HG03066 (cell line): ENCODE measurements at regions not wholly inside any gene's neighbourhood (a gene's known extent, or its start where the extent isn't known, plus 50 kb on each side); places are given as distances from the start of the nearest gene placed in this dataset.
"Not testable (repeated sequence)": the region's sequence is repeated elsewhere in the genome, so short reads cannot be mapped to it uniquely, and the experiment has no call there.

ENCODE experiments used
- ATAC-seq: cut with Tn5 transposase; IDR thresholded peaks from one replicate; pipeline ENCODE4 v1.9.1; 2021; ENCODE audit warnings: low read depth; ENCODE audit not compliant: unreplicated experiment

GRCh38 chr3:124043023-124043422, 51.1 kb upstream of the ROPN1 start:
- no peak for ATAC-seq

DNA sequence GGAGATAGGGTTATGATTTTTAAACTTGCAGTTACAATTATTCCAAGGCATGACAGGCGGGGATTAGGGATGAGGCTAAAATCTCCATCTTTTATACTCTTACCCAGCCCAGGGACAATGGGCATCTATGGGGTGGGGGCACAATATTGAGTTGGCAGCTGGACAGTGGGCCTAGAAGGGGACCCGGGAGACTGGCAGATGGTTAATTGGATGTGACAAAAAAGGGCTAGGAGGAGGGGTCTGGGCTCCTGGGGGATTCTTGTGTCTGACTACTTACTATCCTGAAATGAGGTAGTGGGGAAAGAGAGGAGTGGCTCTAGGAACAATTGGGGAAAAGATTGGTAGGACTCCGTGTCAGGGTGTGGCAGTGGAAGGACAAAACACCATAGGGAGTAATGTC, 53.0 kb upstream of the ROPN1 start:
- ATAC-seq, result no peak

GRCh38 chr3:124048967-124049798, 57.3 kb upstream of the ROPN1 start:
- no peak for ATAC-seq

DNA sequence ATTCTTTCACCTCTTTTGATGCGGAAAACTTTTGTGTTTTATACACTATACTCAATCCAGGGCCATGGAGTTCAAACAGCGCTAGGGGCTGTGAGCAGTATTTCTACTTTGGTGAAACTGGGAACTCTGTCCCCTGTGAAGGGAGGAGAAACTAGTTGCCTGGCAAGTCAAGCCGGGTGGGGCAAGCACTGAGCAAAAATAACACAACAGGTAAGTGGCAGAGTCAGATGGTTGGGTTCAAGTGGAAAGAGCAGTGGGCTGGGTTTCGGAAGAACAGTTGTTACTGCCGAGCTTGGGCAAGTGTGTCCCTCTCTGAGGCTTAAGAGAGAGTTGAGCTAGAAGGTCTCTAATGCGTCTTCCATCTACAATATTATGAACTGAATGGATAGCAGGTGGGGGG, 59.7 kb upstream of the ROPN1 start:
- ATAC-seq, result no peak

DNA sequence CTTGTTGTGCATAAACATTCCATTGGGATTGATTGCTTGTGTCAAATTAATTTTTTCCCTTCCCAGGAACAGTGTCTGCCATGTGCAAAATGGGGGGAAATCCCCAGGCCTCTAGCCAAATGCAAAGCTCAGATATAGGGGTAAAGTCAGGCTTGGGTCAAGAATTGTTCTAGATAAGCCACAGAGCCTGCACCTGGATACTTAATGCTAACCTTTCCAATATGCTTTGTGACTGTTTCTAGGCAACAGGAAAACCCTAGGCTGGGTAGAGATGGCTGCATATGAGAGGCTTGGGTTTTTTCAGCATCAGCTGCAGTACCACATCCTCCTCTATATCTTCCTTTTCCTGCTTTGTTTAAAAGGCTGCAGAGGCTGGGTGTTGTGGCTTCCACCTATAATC, 61.9 kb upstream of the ROPN1 start:
- ATAC-seq, result no peak

GRCh38 chr3:124056846-124057245, 64.9 kb upstream of the ROPN1 start:
- no peak for ATAC-seq

DNA sequence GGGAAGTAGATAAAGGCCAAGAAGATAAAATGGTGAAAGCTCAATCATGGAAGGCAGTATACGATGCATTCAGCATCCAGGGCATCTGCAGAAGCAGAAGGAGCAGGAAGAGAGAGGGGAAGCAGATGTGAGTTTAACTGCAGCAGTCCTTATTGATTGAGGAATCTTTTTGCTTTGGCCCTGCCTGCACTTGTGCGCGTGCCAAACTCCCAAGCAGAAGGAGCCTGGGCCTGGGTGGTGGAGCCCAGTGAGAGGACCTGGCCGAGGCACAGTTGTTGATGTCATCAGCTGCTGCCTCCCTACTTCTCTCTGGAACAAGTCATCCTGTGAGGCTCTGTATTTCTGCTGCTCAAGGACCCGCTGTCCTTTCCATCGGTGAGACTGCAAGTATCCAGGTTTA, 65.5 kb upstream of the ROPN1 start:
- ATAC-seq, result no peak

DNA sequence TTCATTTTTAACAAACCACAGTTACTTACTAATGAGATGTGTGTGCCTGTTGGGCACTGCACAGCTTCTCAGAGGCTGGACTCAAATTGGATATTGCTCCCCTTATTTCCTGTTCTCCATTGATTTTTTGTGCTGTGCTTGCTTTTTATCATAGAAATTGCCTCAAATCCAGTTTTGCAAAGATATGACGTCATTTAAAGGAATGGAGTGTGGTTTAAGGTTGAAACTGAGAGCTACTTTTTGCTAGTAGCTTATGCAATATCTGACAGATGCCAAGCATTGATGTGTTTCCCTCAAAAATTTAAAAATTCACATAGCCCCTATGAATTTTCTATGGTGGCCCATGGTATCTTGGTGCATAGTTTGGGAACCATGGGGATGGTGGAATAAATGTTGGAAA, 67.7 kb upstream of the ROPN1 start:
- ATAC-seq, result no peak

DNA sequence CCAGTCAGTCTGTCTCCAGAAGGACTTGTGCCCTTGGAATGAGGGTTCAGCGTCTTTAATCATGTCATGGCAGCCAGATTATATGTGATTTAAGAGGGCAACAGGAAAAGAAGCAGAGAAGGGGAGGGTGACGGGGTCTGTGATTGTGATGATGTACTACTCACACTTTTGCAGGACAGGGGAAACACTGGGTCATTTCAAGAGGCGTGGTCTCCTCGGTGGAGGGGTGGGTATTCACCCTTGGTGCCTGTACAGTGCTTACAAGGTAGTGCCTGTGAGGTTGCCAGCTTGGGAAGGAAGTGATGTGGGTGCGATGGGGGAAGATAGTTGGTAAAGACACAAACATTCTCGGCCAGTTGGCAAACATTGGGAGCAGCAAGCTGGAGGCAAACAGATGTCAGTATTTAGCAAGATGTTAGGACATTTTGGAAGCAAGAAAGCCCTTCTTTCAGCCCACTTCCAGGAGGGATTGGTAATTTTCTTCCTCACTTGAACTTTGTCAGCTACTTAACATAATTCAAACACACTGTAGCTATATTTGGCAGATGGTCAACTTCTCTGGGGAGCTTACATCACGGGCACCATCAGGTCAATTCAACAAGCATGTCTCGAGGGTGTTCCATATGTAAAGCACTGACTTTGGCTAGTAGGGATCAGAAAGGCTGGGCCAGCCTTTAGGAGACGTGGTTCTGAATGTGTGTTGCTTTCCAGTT, 71.4 kb upstream of the ROPN1 start:
- ATAC-seq, result no peak

GRCh38 chr3:124064050-124064449, 72.1 kb upstream of the ROPN1 start:
- no peak for ATAC-seq

GRCh38 chr3:124066543-124066942, 74.6 kb upstream of the ROPN1 start:
- ATAC-seq, result not testable (repeated sequence)

DNA sequence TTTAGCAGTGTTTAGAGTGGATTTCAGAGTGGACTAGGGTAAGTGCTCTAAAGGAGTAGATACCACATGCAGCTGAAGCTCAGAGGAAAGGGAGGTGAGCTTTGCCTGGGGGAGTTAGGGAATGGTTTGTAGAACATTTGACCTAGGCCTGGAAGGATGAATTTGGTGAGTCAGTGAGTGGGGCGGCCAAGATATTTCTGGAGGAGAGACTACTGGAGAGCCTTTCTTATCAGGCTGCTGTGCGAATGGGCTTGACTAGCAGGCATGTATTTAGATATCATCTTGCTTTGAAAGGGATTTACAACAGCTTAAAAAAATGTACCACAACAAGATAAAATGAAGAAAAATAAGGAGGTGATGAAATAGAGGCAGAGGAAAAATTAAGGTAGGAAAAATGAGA, 77.8 kb upstream of the ROPN1 start:
- not testable (repeated sequence) for ATAC-seq

GRCh38 chr3:124075090-124075489, 83.2 kb upstream of the ROPN1 start:
- ATAC-seq, result not testable (repeated sequence)

- ATAC-seq, result no peak
These were observed 83.8 kb upstream of the ROPN1 start for GRCh38 chr3:124075753-124076152.

DNA sequence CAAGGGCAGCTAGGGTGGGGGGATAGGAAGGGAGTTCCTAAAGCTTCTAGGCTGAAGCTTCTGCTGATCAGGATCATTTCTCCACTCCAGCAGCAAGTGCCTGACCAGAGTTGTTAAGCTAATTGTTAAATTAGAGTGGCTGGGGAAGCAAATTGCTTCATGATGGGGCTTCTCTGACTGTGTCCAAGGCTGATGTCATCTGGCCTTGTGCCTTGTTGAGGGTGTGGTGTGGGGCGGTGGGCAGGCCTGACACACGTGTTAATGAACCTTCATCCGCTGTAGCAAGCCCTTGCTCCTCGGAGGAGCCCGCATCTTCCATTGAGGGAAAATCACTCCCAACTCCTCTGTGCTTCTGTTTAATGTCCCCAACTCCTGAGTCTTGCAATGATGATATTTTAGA, 84.3 kb upstream of the ROPN1 start:
- no peak for ATAC-seq

DNA sequence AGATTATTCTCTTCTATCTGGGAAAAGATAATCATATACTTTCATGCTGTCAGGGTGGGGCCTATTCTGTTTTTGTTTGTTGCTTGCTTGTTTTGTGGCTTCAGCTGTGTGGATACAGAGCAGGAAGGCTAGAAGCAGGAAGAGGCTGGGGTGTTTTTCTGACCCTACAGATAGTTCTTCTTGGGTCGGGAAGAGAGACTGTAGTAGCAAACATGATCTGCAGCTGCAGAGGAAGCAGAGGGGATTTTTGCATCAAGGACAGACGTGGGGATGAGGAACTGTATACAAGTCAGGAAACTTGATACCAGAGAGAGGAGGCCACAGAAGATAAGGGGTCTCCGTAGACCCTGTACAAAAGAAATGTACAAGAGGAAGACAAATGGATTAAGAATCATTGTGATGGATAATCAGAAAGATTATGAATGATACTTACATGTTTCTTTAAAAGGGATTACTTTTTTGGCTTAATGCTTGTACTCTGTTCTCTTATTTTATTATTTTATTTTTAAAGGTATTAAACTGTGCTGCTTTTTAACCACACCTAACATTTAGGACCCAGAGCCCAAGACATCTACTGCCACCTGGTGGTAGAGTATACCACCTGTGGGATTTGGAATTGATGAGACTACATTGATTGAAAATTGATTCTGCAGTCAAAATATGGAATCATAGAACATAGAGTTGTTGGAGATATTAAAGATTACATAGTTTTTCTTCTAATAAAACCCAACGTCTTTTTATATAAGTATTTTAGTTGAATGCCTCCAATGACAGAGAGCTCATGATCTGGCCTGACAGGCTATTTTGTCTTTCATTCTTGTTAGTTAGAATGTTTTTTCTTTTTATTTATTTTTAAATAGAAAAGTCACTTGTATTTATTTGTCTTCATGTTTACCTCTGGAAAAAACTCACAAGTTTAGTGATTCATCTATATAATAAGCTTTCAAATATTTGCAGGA, 87.3 kb upstream of the ROPN1 start:
- no peak for ATAC-seq

GRCh38 chr3:124079912-124080276, 88.0 kb upstream of the ROPN1 start:
- ATAC-seq, result no peak

GRCh38 chr3:124082343-124082742, 90.4 kb upstream of the ROPN1 start:
- no peak for ATAC-seq

- no peak for ATAC-seq
These were observed 92.3 kb upstream of the ROPN1 start for GRCh38 chr3:124084022-124084881.

DNA sequence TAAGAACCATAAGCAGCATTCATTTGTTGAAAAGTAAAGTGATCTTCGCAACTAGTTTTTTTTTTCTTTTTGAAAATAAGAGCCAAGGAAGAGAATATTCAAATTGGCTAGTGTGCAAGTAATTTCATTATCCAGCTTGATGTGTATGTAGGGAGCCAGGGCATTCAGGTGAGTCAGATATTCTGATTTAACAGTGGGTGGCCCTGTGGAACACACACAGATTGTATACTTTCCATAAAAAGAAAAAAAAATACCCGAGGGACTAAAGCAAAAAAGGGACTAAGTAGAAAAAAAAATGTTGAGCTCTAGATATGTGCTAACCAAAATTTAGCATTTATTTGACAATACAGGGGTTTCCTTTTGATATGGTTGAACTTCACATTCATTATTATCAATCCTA, 96.9 kb upstream of the ROPN1 start:
- ATAC-seq, result no peak
